ENCODE measurements at regions not wholly inside any gene's neighbourhood (a gene's known extent, or its start where the extent isn't known, plus 50 kb on each side); places are given as distances from the start of the nearest gene placed in this dataset.
A peak's percentile ranks its signal among the peaks of the same experiment; 100 is the strongest.

DNA sequence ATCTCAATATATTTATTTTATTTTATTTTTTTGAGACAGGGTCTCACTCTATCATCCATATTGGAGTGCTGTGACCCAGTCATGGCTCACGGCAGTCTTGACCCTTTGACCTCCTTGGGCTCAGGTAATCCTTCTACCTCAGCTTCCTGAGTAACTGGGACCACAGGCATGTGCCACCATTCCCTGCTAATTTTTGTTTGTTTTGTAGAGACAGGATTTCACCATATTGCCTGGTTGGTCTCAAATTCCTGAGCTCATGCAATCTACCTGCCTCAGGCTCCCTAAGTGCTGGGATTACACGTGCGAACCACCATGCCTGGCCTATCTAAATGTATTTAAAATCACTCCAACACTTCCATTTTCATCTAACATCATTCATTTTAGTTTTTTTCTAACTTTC lies 190.5 kb upstream of the CHD1 start:
- Mint-ChIP-seq H3K4me1 (ENCODE audit: unreplicated experiment) (no peaks in the 10 kb centered on the region), H3K27ac (no peak overlapping the region), H3K27me3 (no peaks in the 10 kb centered on the region), H3K9me3 (peaks cover 8% of the 10 kb centered on the region), H3K36me3 (no peaks in the 10 kb centered on the region), H3K4me3 (no peak overlapping the region)
- no peak for DNase-seq (ENCODE audit: extremely low spot score, unreplicated experiment)
- TF ChIP-seq, protein P1, sequence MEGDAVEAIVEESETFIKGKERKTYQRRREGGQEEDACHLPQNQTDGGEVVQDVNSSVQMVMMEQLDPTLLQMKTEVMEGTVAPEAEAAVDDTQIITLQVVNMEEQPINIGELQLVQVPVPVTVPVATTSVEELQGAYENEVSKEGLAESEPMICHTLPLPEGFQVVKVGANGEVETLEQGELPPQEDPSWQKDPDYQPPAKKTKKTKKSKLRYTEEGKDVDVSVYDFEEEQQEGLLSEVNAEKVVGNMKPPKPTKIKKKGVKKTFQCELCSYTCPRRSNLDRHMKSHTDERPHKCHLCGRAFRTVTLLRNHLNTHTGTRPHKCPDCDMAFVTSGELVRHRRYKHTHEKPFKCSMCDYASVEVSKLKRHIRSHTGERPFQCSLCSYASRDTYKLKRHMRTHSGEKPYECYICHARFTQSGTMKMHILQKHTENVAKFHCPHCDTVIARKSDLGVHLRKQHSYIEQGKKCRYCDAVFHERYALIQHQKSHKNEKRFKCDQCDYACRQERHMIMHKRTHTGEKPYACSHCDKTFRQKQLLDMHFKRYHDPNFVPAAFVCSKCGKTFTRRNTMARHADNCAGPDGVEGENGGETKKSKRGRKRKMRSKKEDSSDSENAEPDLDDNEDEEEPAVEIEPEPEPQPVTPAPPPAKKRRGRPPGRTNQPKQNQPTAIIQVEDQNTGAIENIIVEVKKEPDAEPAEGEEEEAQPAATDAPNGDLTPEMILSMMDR (conservative IDR thresholded peaks at IDR 0.05) = no peak

DNA sequence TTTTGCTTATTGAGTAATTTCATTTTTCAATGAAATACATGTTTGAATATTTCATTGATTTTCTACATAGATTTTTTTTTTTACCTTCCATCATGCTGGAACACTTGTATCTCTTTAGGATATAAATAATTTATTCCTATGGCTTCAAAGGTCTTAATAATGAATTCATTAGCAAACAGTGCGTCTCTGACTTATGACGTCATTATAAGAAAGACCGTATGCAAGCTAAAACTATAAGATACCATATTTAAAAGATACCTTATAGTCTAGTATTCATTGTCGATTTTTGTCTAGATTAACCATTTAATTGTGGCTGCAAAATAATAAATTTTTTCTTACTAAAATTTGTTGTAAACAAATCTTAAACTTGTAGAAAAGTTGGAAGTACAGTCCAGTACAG lies 187.7 kb upstream of the CHD1 start:
- no peak overlapping the region for H3K4me3 Mint-ChIP-seq
- no peaks in the 10 kb centered on the region for H3K36me3 Mint-ChIP-seq
- TF ChIP-seq, protein P1 (conservative IDR thresholded peaks at IDR 0.05) = no peak
- H3K27me3 Mint-ChIP-seq = no peaks in the 10 kb centered on the region
- no peaks in the 10 kb centered on the region for H3K9me3 Mint-ChIP-seq
- no peaks in the 10 kb centered on the region for H3K4me1 Mint-ChIP-seq (ENCODE audit: unreplicated experiment)
- no peak overlapping the region for H3K27ac Mint-ChIP-seq
- DNase-seq (ENCODE audit: extremely low spot score, unreplicated experiment) = no peak

DNA sequence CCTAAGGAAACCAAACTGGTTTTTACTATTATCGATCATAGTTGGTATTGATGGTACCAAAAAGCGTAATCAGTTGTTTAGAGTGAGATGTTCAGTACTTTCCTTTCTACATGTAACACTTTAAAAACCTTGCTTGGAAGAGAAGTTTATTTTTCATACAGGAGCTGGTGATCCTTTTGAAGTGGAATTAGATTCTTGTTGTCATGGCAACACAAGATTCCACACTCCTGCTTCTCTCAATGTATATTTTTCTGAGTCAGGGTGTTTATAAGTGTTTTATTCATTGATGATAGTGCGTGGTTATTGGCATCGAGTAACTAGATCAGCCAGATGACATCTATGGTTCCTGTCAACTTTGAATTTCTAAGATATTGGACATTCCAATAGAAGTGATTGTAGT lies 181.1 kb upstream of the CHD1 start:
- H3K9me3 Mint-ChIP-seq = no peaks in the 10 kb centered on the region
- no peak for DNase-seq (ENCODE audit: extremely low spot score, unreplicated experiment)
- H3K4me3 Mint-ChIP-seq = no peak overlapping the region
- TF ChIP-seq, protein P1 (conservative IDR thresholded peaks at IDR 0.05) = no peak
- no peaks in the 10 kb centered on the region for H3K27me3 Mint-ChIP-seq
- no peaks in the 10 kb centered on the region for H3K4me1 Mint-ChIP-seq (ENCODE audit: unreplicated experiment)
- no peaks in the 10 kb centered on the region for H3K36me3 Mint-ChIP-seq
- H3K27ac Mint-ChIP-seq = no peak overlapping the region

DNA sequence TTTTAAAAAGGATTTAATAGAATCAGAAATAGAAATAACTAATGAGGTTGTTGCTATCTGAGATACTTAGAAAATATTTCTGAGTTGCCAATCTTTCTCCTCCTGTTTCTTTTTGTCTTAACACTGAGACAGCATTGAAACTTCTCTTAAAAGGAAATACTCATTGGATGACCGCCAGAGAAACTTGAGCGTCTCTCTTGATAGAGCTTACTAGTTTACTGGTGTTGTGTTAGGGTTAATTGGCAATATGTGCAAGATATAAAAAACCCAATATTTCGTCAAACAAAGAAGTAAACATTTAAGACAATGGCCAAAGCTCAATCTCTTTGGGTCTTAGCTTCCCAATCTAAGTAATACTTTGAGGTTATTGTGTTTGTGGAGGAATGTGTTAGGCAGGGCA lies 176.4 kb upstream of the CHD1 start:
- TF ChIP-seq, protein P1 (conservative IDR thresholded peaks at IDR 0.05) = no peak
- no peak for DNase-seq (ENCODE audit: extremely low spot score, unreplicated experiment)
- H3K4me1 Mint-ChIP-seq (ENCODE audit: unreplicated experiment) = no peaks in the 10 kb centered on the region
- H3K9me3 Mint-ChIP-seq = no peaks in the 10 kb centered on the region
- H3K4me3 Mint-ChIP-seq = no peak overlapping the region
- H3K36me3 Mint-ChIP-seq = no peaks in the 10 kb centered on the region
- peaks cover 4% of the 10 kb centered on the region for H3K27me3 Mint-ChIP-seq
- H3K27ac Mint-ChIP-seq = no peak overlapping the region

DNA sequence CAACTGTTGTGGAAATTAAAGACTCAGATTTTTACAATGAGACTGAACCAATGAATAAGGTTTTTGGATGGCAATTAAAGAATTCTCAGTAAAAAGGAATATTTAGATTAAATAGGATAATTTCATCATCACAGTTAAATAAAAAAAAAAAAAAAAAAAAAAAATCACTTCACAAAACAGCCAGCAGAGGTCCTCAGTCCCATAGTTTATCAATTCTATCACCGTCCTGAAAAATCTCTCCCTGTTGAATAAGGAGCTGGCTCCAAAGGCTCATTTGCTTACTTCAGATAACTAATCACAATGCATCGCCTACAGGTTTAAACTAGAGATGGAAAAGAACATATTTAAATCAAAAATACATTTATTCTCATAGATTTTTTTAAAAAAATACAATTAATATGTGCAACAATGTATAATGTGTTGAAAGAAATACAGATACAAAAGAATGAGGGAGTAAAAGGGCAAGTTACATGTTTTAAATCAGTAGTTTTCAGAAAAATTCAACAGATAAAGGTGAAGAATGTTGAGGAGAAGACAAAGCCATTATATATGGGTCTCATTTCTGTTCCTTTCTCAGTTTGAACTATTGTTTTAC lies 175.8 kb upstream of the CHD1 start:
- no peak overlapping the region for H3K4me3 Mint-ChIP-seq

More for the DNA sequence above, 175.8 kb upstream of the CHD1 start:
- DNase-seq (ENCODE audit: extremely low spot score, unreplicated experiment) = no peak
- no peaks in the 10 kb centered on the region for H3K9me3 Mint-ChIP-seq
- TF ChIP-seq, protein P1 (conservative IDR thresholded peaks at IDR 0.05) = peak; percentile 84
- no peak overlapping the region for H3K27ac Mint-ChIP-seq
- no peaks in the 10 kb centered on the region for H3K4me1 Mint-ChIP-seq (ENCODE audit: unreplicated experiment)
- no peaks in the 10 kb centered on the region for H3K36me3 Mint-ChIP-seq
- peaks cover 4% of the 10 kb centered on the region for H3K27me3 Mint-ChIP-seq
